ENCODE measurements at regions not wholly inside any gene's neighbourhood (a gene's known extent, or its start where the extent isn't known, plus 50 kb on each side); places are given as distances from the start of the nearest gene placed in this dataset.

DNA sequence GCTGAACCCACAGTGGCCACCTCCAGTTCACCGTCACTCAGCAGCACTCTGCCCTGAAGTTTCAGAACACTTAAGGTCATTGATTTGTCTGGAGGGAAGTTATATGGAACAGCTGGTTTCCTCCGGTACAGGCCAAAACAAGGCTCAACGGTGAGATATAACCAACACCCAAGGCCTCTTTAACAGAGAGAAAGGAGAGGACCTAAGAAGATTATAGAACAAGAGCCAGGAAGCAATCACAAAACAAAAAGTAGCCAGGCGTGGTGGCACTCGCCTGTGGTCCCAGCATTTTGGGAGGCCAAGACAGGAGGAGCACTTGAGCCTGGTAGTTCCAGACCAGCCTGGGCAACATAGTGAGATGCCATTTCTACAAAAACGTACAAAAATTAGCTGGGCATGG, 290.7 kb downstream of the SKIDA1 start:
- FAIRE-seq: no peak
- Histone ChIP-seq H4K20me1 (ENCODE audit: control insufficient read depth, insufficient read depth) (no peaks in the 10 kb centered on the region), H3K4me3 (no peak overlapping the region), H3K36me3 (ENCODE audit: control insufficient read depth in 2 of 2, insufficient read depth in 2 of 2, low read length in 1 of 2) (no peaks in the 10 kb centered on the region), H3K9ac (ENCODE audit: control insufficient read depth, insufficient read depth, low read length) (no peak overlapping the region), H3K79me2 (ENCODE audit: control insufficient read depth, insufficient read depth, low read length) (no peaks in the 10 kb centered on the region), H3K27ac (ENCODE audit: control insufficient read depth, insufficient read depth) (no peak overlapping the region), H3K4me1 (ENCODE audit: control insufficient read depth, insufficient read depth, low read length) (no peaks in the 10 kb centered on the region), H3K27me3 (replicated peaks in 1 of 2; ENCODE audit: control insufficient read depth in 2 of 2, insufficient read depth in 2 of 2, low read length in 1 of 2) (no peaks in the 10 kb centered on the region), H3K4me2 (ENCODE audit: control insufficient read depth, insufficient read depth) (no peak overlapping the region), H2AFZ (ENCODE audit: control insufficient read depth, low read depth, low read length) (no peak overlapping the region), H3K9me3 (replicated peaks; ENCODE audit: control insufficient read depth, insufficient read depth, low read length) (peaks cover 2% of the 10 kb centered on the region; the same call in 2 of the 3 replicates)
- no peak for ATAC-seq
- TF ChIP-seq CBX3 (IDR thresholded peaks at IDR 0.05; ENCODE audit: borderline replicate concordance, low read depth): no peak
- TF ChIP-seq SMAD5 (IDR thresholded peaks at IDR 0.05; ENCODE audit: low read depth): no peak
- no peak for TF ChIP-seq EGR1 (IDR thresholded peaks at IDR 0.05; ENCODE audit: borderline replicate concordance in 1 of 2, low read depth in 2 of 2, low read length in 2 of 2)
- no peak for TF ChIP-seq YBX1 (IDR thresholded peaks at IDR 0.05)
- TF ChIP-seq JUNB (IDR thresholded peaks at IDR 0.05): no peak
- no peak for TF ChIP-seq MYC (IDR thresholded peaks at IDR 0.05; ENCODE audit: insufficient read depth, insufficient read length, insufficient replicate concordance, low read length, severe bottlenecking)
- no peak for TF ChIP-seq LARP7 (IDR thresholded peaks at IDR 0.05)
- no peak for TF ChIP-seq NBN (IDR thresholded peaks at IDR 0.05)
- TF ChIP-seq SMC3 (IDR thresholded peaks at IDR 0.05; ENCODE audit: borderline replicate concordance, low read length): no peak
- TF ChIP-seq, protein P1, sequence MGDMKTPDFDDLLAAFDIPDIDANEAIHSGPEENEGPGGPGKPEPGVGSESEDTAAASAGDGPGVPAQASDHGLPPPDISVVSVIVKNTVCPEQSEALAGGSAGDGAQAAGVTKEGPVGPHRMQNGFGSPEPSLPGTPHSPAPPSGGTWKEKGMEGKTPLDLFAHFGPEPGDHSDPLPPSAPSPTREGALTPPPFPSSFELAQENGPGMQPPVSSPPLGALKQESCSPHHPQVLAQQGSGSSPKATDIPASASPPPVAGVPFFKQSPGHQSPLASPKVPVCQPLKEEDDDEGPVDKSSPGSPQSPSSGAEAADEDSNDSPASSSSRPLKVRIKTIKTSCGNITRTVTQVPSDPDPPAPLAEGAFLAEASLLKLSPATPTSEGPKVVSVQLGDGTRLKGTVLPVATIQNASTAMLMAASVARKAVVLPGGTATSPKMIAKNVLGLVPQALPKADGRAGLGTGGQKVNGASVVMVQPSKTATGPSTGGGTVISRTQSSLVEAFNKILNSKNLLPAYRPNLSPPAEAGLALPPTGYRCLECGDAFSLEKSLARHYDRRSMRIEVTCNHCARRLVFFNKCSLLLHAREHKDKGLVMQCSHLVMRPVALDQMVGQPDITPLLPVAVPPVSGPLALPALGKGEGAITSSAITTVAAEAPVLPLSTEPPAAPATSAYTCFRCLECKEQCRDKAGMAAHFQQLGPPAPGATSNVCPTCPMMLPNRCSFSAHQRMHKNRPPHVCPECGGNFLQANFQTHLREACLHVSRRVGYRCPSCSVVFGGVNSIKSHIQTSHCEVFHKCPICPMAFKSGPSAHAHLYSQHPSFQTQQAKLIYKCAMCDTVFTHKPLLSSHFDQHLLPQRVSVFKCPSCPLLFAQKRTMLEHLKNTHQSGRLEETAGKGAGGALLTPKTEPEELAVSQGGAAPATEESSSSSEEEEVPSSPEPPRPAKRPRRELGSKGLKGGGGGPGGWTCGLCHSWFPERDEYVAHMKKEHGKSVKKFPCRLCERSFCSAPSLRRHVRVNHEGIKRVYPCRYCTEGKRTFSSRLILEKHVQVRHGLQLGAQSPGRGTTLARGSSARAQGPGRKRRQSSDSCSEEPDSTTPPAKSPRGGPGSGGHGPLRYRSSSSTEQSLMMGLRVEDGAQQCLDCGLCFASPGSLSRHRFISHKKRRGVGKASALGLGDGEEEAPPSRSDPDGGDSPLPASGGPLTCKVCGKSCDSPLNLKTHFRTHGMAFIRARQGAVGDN (IDR thresholded peaks at IDR 0.05): no peak
- TF ChIP-seq CREB1 (IDR thresholded peaks at IDR 0.05; ENCODE audit: low read depth): no peak
- no peak for TF ChIP-seq SREBF1 (IDR thresholded peaks at IDR 0.05; ENCODE audit: low read length)
- RAD21 ChIA-PET (ENCODE audit: unreplicated experiment): no interaction called here
- no peak for DNase-seq (ENCODE audit: low read depth, low spot score)
- in situ Hi-C loops (cut with MboI) (no loop called here), intact Hi-C loops (cut with micrococcal nuclease; ENCODE audit: unreplicated experiment) (no loop called here)
- 68% methylated on average over 6 of the region's 6 CpGs for WGBS (ENCODE audit: insufficient coverage, insufficient replicate concordance, low lambda C conversion rate, missing lambda C conversion rate)
- CTCF ChIA-PET: no interaction called here
- no TSS peak for BruUV-seq (replicated peaks)
- POLR2A ChIA-PET: no interaction called here
- SMC1A ChIA-PET (ENCODE audit: uncharacterized antibody, unreplicated experiment): interaction anchor here (0.6 kb wide), 1 partner anchor 22 kb away, joined by 4 read pairs; no protein-coding TSS in a partner anchor
